Ishikawa (cell line): ENCODE measurements at regions not wholly inside any gene's neighbourhood (a gene's known extent, or its start where the extent isn't known, plus 50 kb on each side); places are given as distances from the start of the nearest gene placed in this dataset.

Experiments
- CEBPB ChIP-seq: IDR thresholded peaks from 2 replicates; pipeline ENCODE4 v1.6.1; 2012
- CREB1 ChIP-seq: IDR thresholded peaks from 2 replicates; pipeline ENCODE4 v1.6.1; 2012; ENCODE audit warnings: low read depth
- EGR1 ChIP-seq: IDR thresholded peaks from 2 replicates; pipeline ENCODE4 v1.6.1; 2012
- EP300 ChIP-seq: IDR thresholded peaks from 2 replicates; pipeline ENCODE4 v1.6.1; 2012; ENCODE audit warnings: borderline replicate concordance
- FOXM1 ChIP-seq: IDR thresholded peaks from 2 replicates; pipeline ENCODE4 v1.6.1; 2012; ENCODE audit warnings: low read depth, borderline replicate concordance
- NFIC ChIP-seq: IDR thresholded peaks from 2 replicates; pipeline ENCODE4 v1.6.1; 2012
- RAD21 ChIP-seq: IDR thresholded peaks from 2 replicates; pipeline ENCODE4 v1.6.1; 2012; ENCODE audit warnings: low read depth
- TAF1 ChIP-seq: IDR thresholded peaks from 2 replicates; pipeline ENCODE4 v1.6.1; 2012; ENCODE audit warnings: low read depth, mild to moderate bottlenecking
- TCF12 ChIP-seq: IDR thresholded peaks from 2 replicates; pipeline ENCODE4 v1.6.1; 2012; ENCODE audit warnings: low read depth
- TEAD4 ChIP-seq: IDR thresholded peaks from 2 replicates; pipeline ENCODE4 v1.6.1; 2012
- USF1 ChIP-seq: IDR thresholded peaks from 2 replicates; pipeline ENCODE4 v1.6.1; 2012
- YY1 ChIP-seq: IDR thresholded peaks from 2 replicates; pipeline ENCODE4 v1.6.1; 2012; ENCODE audit warnings: low read depth
- ZBTB7A ChIP-seq: IDR thresholded peaks from 2 replicates; pipeline ENCODE4 v1.6.1; 2012; ENCODE audit warnings: low read depth
- TF ChIP-seq, protein P1 (sequence below): IDR thresholded peaks from 2 replicates; pipeline ENCODE4 v1.6.1; 2012
- TF ChIP-seq, protein P2 (sequence below): IDR thresholded peaks from 2 replicates; pipeline ENCODE4 v1.6.1; 2012; ENCODE audit warnings: low read depth, mild to moderate bottlenecking

DNA sequence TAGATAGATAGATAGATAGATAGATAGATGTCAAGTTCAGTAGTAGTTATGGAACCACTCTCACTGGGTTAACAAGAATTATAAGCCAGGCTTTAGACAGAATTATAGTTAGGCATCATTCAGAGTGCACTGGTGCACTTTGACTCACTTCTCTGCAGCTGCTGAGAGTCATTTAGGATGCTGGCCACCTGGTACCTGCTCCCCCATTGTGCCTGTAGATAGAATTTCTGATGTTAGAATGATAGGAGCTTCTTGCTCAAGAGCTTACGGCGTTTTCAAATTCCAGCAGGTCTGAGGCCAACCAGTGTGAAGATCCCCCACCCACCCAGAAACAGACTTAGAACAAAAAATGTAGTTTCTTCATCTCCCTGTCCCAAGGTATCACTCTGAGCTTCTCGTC, 107.8 kb upstream of the HMCN1 start:
- TF ChIP-seq TCF12 (no peak), EP300 (no peak), TEAD4 (no peak), NFIC (no peak), EGR1 (no peak), RAD21 (no peak), CREB1 (no peak), ZBTB7A (no peak), CEBPB (no peak), USF1 (no peak), TAF1 (no peak), YY1 (no peak), FOXM1 (no peak)
- TF ChIP-seq, protein P1, sequence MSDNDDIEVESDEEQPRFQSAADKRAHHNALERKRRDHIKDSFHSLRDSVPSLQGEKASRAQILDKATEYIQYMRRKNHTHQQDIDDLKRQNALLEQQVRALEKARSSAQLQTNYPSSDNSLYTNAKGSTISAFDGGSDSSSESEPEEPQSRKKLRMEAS: no peak
- TF ChIP-seq, protein P2, sequence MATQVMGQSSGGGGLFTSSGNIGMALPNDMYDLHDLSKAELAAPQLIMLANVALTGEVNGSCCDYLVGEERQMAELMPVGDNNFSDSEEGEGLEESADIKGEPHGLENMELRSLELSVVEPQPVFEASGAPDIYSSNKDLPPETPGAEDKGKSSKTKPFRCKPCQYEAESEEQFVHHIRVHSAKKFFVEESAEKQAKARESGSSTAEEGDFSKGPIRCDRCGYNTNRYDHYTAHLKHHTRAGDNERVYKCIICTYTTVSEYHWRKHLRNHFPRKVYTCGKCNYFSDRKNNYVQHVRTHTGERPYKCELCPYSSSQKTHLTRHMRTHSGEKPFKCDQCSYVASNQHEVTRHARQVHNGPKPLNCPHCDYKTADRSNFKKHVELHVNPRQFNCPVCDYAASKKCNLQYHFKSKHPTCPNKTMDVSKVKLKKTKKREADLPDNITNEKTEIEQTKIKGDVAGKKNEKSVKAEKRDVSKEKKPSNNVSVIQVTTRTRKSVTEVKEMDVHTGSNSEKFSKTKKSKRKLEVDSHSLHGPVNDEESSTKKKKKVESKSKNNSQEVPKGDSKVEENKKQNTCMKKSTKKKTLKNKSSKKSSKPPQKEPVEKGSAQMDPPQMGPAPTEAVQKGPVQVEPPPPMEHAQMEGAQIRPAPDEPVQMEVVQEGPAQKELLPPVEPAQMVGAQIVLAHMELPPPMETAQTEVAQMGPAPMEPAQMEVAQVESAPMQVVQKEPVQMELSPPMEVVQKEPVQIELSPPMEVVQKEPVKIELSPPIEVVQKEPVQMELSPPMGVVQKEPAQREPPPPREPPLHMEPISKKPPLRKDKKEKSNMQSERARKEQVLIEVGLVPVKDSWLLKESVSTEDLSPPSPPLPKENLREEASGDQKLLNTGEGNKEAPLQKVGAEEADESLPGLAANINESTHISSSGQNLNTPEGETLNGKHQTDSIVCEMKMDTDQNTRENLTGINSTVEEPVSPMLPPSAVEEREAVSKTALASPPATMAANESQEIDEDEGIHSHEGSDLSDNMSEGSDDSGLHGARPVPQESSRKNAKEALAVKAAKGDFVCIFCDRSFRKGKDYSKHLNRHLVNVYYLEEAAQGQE: no peak

DNA sequence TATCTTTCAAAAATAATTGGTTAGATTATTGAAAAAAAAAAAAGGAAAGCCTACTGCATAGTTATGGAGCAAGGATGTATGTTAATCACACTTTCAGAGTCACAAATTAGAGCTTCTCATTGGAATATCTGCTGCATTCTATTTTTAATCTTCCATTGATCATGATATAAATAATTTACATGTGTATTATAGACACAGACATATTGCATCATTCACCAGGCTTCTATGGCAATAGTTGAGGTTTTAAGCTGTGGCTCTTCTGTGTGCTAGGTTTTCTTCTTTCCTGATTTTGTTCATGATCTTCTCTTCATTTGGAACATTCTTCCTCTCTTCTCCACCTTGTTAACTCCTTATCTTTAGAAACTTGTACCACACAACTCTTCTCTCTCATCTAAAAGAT, 123.2 kb upstream of the HMCN1 start:
- no peak for TF ChIP-seq CEBPB
- TF ChIP-seq FOXM1: no peak
- no peak for TF ChIP-seq RAD21
- no peak for TF ChIP-seq EP300
- TF ChIP-seq USF1: no peak
- TF ChIP-seq TEAD4: no peak
- no peak for TF ChIP-seq CREB1
- TF ChIP-seq NFIC: no peak
- TF ChIP-seq TCF12: no peak
- TF ChIP-seq ZBTB7A: no peak
- TF ChIP-seq TAF1: no peak
- TF ChIP-seq YY1: no peak
- TF ChIP-seq, protein P1: no peak
- TF ChIP-seq, protein P2: no peak
- no peak for TF ChIP-seq EGR1

GRCh38 chr1:185608177-185608576, 126.0 kb upstream of the HMCN1 start:
- TF ChIP-seq YY1: no peak
- no peak for TF ChIP-seq EP300
- TF ChIP-seq USF1: no peak
- no peak for TF ChIP-seq TEAD4
- TF ChIP-seq, protein P1: no peak
- TF ChIP-seq, protein P2: no peak
- no peak for TF ChIP-seq ZBTB7A
- no peak for TF ChIP-seq TAF1
- no peak for TF ChIP-seq CEBPB
- TF ChIP-seq RAD21: no peak
- no peak for TF ChIP-seq NFIC
- no peak for TF ChIP-seq EGR1
- TF ChIP-seq FOXM1: no peak

- TF ChIP-seq, protein P2: no peak
- TF ChIP-seq FOXM1 (no peak), TCF12 (no peak), EP300 (no peak), RAD21 (no peak), YY1 (no peak), NFIC (no peak), TAF1 (no peak), USF1 (no peak), CREB1 (no peak), CEBPB (no peak), TEAD4 (no peak), ZBTB7A (no peak), EGR1 (no peak)
- TF ChIP-seq, protein P1: no peak
Measured at GRCh38 chr1:185603158-185603557, 131.0 kb upstream of the HMCN1 start.
